DND-41 (cell line): ENCODE measurements at regions not wholly inside any gene's neighbourhood (a gene's known extent, or its start where the extent isn't known, plus 50 kb on each side); places are given as distances from the start of the nearest gene placed in this dataset.

Source experiments
- CTCF ChIP-seq: IDR thresholded peaks from 2 replicates; pipeline ENCODE4 v1.5.1; 2012; ENCODE audit warnings: borderline replicate concordance, low read length, moderate library complexity, mild to moderate bottlenecking; ENCODE audit not compliant: poor library complexity, severe bottlenecking; ENCODE audit errors: extremely low read depth
- EZH2 ChIP-seq: IDR thresholded peaks from 3 replicates; pipeline ENCODE4 v1.6.1; 2012; ENCODE audit warnings: borderline replicate concordance, low read depth, mild to moderate bottlenecking, moderate library complexity, low read length, inconsistent platforms; ENCODE audit not compliant: severe bottlenecking

- TF ChIP-seq CTCF (no peak), EZH2 (no peak)
These were observed 221.6 kb upstream of the ATP10A start for GRCh38 chr15:26084771-26085170.
